ENCODE measurements at regions not wholly inside any gene's neighbourhood (a gene's known extent, or its start where the extent isn't known, plus 50 kb on each side); places are given as distances from the start of the nearest gene placed in this dataset.

- no peak overlapping the region for H2AFZ ChIP-seq (ENCODE audit: low read depth, low read length, severe bottlenecking)
- H3K79me2 ChIP-seq (ENCODE audit: insufficient read depth, low read length): no peaks in the 10 kb centered on the region
- H4K20me1 ChIP-seq (ENCODE audit: low read depth, low read length): no peaks in the 10 kb centered on the region
- H3K27ac ChIP-seq (ENCODE audit: low read depth, low read length): no peak overlapping the region
- no peak overlapping the region for H3K4me3 ChIP-seq (ENCODE audit: insufficient read depth, low read length, poor library complexity, severe bottlenecking)
- no peaks in the 10 kb centered on the region for H3K9me2 ChIP-seq (replicated peaks; ENCODE audit: insufficient read depth, low read length)
- no peaks in the 10 kb centered on the region for H3K36me3 ChIP-seq (ENCODE audit: low read length)
- H3F3A ChIP-seq (ENCODE audit: insufficient read depth): no peaks in the 10 kb centered on the region
- TF ChIP-seq, protein P1, sequence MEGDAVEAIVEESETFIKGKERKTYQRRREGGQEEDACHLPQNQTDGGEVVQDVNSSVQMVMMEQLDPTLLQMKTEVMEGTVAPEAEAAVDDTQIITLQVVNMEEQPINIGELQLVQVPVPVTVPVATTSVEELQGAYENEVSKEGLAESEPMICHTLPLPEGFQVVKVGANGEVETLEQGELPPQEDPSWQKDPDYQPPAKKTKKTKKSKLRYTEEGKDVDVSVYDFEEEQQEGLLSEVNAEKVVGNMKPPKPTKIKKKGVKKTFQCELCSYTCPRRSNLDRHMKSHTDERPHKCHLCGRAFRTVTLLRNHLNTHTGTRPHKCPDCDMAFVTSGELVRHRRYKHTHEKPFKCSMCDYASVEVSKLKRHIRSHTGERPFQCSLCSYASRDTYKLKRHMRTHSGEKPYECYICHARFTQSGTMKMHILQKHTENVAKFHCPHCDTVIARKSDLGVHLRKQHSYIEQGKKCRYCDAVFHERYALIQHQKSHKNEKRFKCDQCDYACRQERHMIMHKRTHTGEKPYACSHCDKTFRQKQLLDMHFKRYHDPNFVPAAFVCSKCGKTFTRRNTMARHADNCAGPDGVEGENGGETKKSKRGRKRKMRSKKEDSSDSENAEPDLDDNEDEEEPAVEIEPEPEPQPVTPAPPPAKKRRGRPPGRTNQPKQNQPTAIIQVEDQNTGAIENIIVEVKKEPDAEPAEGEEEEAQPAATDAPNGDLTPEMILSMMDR (IDR thresholded peaks at IDR 0.05; ENCODE audit: insufficient read depth, low read length, poor library complexity, severe bottlenecking): no peak
- no peak for TF ChIP-seq EZH2phosphoT487 (conservative IDR thresholded peaks at IDR 0.05; ENCODE audit: low read length)
- no peaks in the 10 kb centered on the region for H3K9me3 ChIP-seq (ENCODE audit: insufficient read depth, low read length)
- no peak overlapping the region for H3K9ac ChIP-seq (ENCODE audit: low read length)
- H3K4me2 ChIP-seq (ENCODE audit: low read depth, low read length, poor library complexity, severe bottlenecking): no peak overlapping the region
- no peaks in the 10 kb centered on the region for H3K27me3 ChIP-seq (ENCODE audit: low read length)
These were observed 153.8 kb downstream of the UNC5CL start for GRCh38 chr6:40885139-40885774.

DNA sequence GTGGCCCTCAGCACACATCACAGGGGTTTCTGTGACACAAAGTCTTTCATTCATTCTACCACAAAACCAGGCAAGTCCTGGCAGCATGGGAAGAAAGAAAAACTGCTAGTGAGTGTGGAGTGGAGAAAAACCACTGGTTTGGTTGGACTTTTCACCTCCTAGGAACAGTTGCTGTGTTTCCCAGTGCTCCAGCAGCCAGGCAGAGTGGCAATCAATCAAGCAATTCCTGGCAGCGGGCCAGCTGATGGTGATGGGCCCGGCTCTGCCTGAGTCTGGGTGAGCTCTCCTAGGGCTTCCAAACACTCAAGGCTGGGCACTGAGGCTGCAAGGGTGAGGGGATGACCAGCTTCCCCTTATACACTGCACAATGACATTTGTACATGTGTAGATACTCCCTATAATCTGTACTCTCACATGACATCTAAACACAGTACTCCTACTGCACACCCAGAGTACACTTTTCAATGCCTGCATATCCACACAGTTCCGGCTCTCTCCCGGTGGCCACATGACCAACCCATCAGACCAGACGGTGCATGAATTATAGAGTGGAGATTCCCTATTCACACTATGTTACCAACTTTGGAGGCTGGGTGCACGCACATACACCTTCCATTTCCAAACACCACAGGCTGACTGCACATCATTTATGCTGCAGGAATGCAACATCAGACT is 156.6 kb downstream of the UNC5CL start:
- no peaks in the 10 kb centered on the region for H3K36me3 ChIP-seq (ENCODE audit: low read length)
- no peak overlapping the region for H3K9ac ChIP-seq (ENCODE audit: low read length)
- TF ChIP-seq, protein P1 (IDR thresholded peaks at IDR 0.05; ENCODE audit: insufficient read depth, low read length, poor library complexity, severe bottlenecking): no peak
- no peak for TF ChIP-seq EZH2phosphoT487 (conservative IDR thresholded peaks at IDR 0.05; ENCODE audit: low read length)
- no peak overlapping the region for H3K4me3 ChIP-seq (ENCODE audit: insufficient read depth, low read length, poor library complexity, severe bottlenecking)
- no peaks in the 10 kb centered on the region for H3F3A ChIP-seq (ENCODE audit: insufficient read depth)
- H3K79me2 ChIP-seq (ENCODE audit: insufficient read depth, low read length): no peaks in the 10 kb centered on the region
- H3K9me3 ChIP-seq (ENCODE audit: insufficient read depth, low read length): no peaks in the 10 kb centered on the region
- no peaks in the 10 kb centered on the region for H4K20me1 ChIP-seq (ENCODE audit: low read depth, low read length)
- no peak overlapping the region for H3K4me2 ChIP-seq (ENCODE audit: low read depth, low read length, poor library complexity, severe bottlenecking)
- H2AFZ ChIP-seq (ENCODE audit: low read depth, low read length, severe bottlenecking): no peak overlapping the region
- H3K27ac ChIP-seq (ENCODE audit: low read depth, low read length): no peak overlapping the region
- no peaks in the 10 kb centered on the region for H3K27me3 ChIP-seq (ENCODE audit: low read length)
- H3K9me2 ChIP-seq (replicated peaks; ENCODE audit: insufficient read depth, low read length): no peaks in the 10 kb centered on the region

GRCh38 chr6:40881501-40881900 is 157.5 kb downstream of the UNC5CL start:
- Histone ChIP-seq H4K20me1 (ENCODE audit: low read depth, low read length) (no peaks in the 10 kb centered on the region), H3K9me2 (replicated peaks; ENCODE audit: insufficient read depth, low read length) (no peaks in the 10 kb centered on the region), H3F3A (ENCODE audit: insufficient read depth) (no peaks in the 10 kb centered on the region), H3K9ac (ENCODE audit: low read length) (no peak overlapping the region), H3K27me3 (ENCODE audit: low read length) (no peaks in the 10 kb centered on the region), H3K79me2 (ENCODE audit: insufficient read depth, low read length) (no peaks in the 10 kb centered on the region), H3K4me3 (ENCODE audit: insufficient read depth, low read length, poor library complexity, severe bottlenecking) (no peak overlapping the region), H3K36me3 (ENCODE audit: low read length) (no peaks in the 10 kb centered on the region), H3K27ac (ENCODE audit: low read depth, low read length) (no peak overlapping the region), H3K4me2 (ENCODE audit: low read depth, low read length, poor library complexity, severe bottlenecking) (no peak overlapping the region), H2AFZ (ENCODE audit: low read depth, low read length, severe bottlenecking) (no peak overlapping the region), H3K9me3 (ENCODE audit: insufficient read depth, low read length) (no peaks in the 10 kb centered on the region)
- TF ChIP-seq, protein P1 (IDR thresholded peaks at IDR 0.05; ENCODE audit: insufficient read depth, low read length, poor library complexity, severe bottlenecking): no peak
- no peak for TF ChIP-seq EZH2phosphoT487 (conservative IDR thresholded peaks at IDR 0.05; ENCODE audit: low read length)
